ENCODE measurements at regions not wholly inside any gene's neighbourhood (a gene's known extent, or its start where the extent isn't known, plus 50 kb on each side); places are given as distances from the start of the nearest gene placed in this dataset.
"Not testable (repeated sequence)": the region's sequence is repeated elsewhere in the genome, so short reads cannot be mapped to it uniquely, and the experiment has no call there.

GRCh38 chr2:44055664-44056063 is 59.9 kb upstream of the LRPPRC start:
- H3K36me3 ChIP-seq (ENCODE audit: low read depth) = no peaks in the 10 kb centered on the region
- no peaks in the 10 kb centered on the region for H3K9me3 ChIP-seq (ENCODE audit: severe bottlenecking)
- no peak for DNase-seq (ENCODE audit: low spot score)
- no peak overlapping the region for H3K4me3 ChIP-seq (ENCODE audit: severe bottlenecking)
- ATAC-seq (ENCODE audit: low read depth) = no peak
- H3K4me1 ChIP-seq (ENCODE audit: insufficient read depth, poor library complexity, severe bottlenecking) = no peaks in the 10 kb centered on the region
- TF ChIP-seq, protein P1, sequence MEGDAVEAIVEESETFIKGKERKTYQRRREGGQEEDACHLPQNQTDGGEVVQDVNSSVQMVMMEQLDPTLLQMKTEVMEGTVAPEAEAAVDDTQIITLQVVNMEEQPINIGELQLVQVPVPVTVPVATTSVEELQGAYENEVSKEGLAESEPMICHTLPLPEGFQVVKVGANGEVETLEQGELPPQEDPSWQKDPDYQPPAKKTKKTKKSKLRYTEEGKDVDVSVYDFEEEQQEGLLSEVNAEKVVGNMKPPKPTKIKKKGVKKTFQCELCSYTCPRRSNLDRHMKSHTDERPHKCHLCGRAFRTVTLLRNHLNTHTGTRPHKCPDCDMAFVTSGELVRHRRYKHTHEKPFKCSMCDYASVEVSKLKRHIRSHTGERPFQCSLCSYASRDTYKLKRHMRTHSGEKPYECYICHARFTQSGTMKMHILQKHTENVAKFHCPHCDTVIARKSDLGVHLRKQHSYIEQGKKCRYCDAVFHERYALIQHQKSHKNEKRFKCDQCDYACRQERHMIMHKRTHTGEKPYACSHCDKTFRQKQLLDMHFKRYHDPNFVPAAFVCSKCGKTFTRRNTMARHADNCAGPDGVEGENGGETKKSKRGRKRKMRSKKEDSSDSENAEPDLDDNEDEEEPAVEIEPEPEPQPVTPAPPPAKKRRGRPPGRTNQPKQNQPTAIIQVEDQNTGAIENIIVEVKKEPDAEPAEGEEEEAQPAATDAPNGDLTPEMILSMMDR (IDR thresholded peaks at IDR 0.05; ENCODE audit: poor library complexity, severe bottlenecking) = no peak
- H3K27me3 ChIP-seq (ENCODE audit: insufficient read depth, poor library complexity, severe bottlenecking) = no peaks in the 10 kb centered on the region
- H3K27ac ChIP-seq (ENCODE audit: poor library complexity, severe bottlenecking) = no peak overlapping the region

GRCh38 chr2:44056947-44057346 is 61.2 kb upstream of the LRPPRC start:
- Histone ChIP-seq H3K27me3 (ENCODE audit: insufficient read depth, poor library complexity, severe bottlenecking) (no peaks in the 10 kb centered on the region), H3K9me3 (ENCODE audit: severe bottlenecking) (no peaks in the 10 kb centered on the region), H3K27ac (ENCODE audit: poor library complexity, severe bottlenecking) (no peak overlapping the region), H3K36me3 (ENCODE audit: low read depth) (no peaks in the 10 kb centered on the region), H3K4me3 (ENCODE audit: severe bottlenecking) (no peak overlapping the region), H3K4me1 (ENCODE audit: insufficient read depth, poor library complexity, severe bottlenecking) (no peaks in the 10 kb centered on the region)
- TF ChIP-seq, protein P1 (IDR thresholded peaks at IDR 0.05; ENCODE audit: poor library complexity, severe bottlenecking) = no peak
- ATAC-seq (ENCODE audit: low read depth) = no peak
- DNase-seq (ENCODE audit: low spot score) = no peak

GRCh38 chr2:44060286-44060685 is 64.5 kb upstream of the LRPPRC start:
- H3K27me3 ChIP-seq (ENCODE audit: insufficient read depth, poor library complexity, severe bottlenecking); H3K27ac ChIP-seq (ENCODE audit: poor library complexity, severe bottlenecking); ATAC-seq (ENCODE audit: low read depth); H3K9me3 ChIP-seq (ENCODE audit: severe bottlenecking); DNase-seq (ENCODE audit: low spot score); H3K4me3 ChIP-seq (ENCODE audit: severe bottlenecking); H3K4me1 ChIP-seq (ENCODE audit: insufficient read depth, poor library complexity, severe bottlenecking); H3K36me3 ChIP-seq (ENCODE audit: low read depth): not testable (repeated sequence)

- Histone ChIP-seq H3K9me3 (ENCODE audit: severe bottlenecking) (no peaks in the 10 kb centered on the region), H3K4me1 (ENCODE audit: insufficient read depth, poor library complexity, severe bottlenecking) (no peaks in the 10 kb centered on the region), H3K27ac (ENCODE audit: poor library complexity, severe bottlenecking) (no peak overlapping the region), H3K36me3 (ENCODE audit: low read depth) (no peaks in the 10 kb centered on the region), H3K27me3 (ENCODE audit: insufficient read depth, poor library complexity, severe bottlenecking) (no peaks in the 10 kb centered on the region), H3K4me3 (ENCODE audit: severe bottlenecking) (no peak overlapping the region)
- ATAC-seq (ENCODE audit: low read depth) (no peak), DNase-seq (ENCODE audit: low spot score) (no peak)
- TF ChIP-seq, protein P1 (IDR thresholded peaks at IDR 0.05; ENCODE audit: poor library complexity, severe bottlenecking) = no peak
Measured at GRCh38 chr2:44060990-44061389, 65.2 kb upstream of the LRPPRC start.

- ATAC-seq (ENCODE audit: low read depth) (no peak), DNase-seq (ENCODE audit: low spot score) (no peak)
- Histone ChIP-seq H3K27me3 (ENCODE audit: insufficient read depth, poor library complexity, severe bottlenecking) (no peaks in the 10 kb centered on the region), H3K36me3 (ENCODE audit: low read depth) (no peaks in the 10 kb centered on the region), H3K9me3 (ENCODE audit: severe bottlenecking) (no peaks in the 10 kb centered on the region), H3K4me3 (ENCODE audit: severe bottlenecking) (no peak overlapping the region), H3K27ac (ENCODE audit: poor library complexity, severe bottlenecking) (no peak overlapping the region), H3K4me1 (ENCODE audit: insufficient read depth, poor library complexity, severe bottlenecking) (no peaks in the 10 kb centered on the region)
- TF ChIP-seq, protein P1 (IDR thresholded peaks at IDR 0.05; ENCODE audit: poor library complexity, severe bottlenecking) = no peak
Measured at GRCh38 chr2:44061469-44061868, 65.7 kb upstream of the LRPPRC start.
